ENCODE measurements at regions not wholly inside any gene's neighbourhood (a gene's known extent, or its start where the extent isn't known, plus 50 kb on each side); places are given as distances from the start of the nearest gene placed in this dataset.

DNA sequence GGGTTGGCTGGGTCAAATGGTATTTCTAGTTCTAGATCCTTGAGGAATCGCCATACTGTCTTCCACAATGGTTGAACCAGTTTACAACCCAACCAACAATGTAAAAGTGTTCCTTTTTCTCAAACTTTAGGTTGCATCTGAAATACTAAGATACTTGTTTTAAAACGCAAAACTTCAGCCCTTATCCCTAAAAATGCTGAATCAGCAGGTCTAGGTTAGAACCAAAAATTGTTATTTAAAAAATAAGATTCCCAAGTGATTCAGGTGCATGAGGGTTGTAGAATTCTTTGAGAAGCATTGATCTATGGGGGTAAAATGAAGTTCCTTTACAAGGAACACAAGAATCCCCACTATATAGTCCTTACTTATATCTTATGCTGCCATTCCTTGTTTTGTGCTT, 56.5 kb upstream of the BICC1 start:
- no peaks in the 10 kb centered on the region for H3K4me1 Mint-ChIP-seq
- H3K4me3 Mint-ChIP-seq: no peak overlapping the region
- no peak for TF ChIP-seq EZH2phosphoT487 (IDR thresholded peaks at IDR 0.05; ENCODE audit: unreplicated experiment)
- no peak for TF ChIP-seq STAT1 (IDR thresholded peaks at IDR 0.05; ENCODE audit: unreplicated experiment)
- no peak for TF ChIP-seq EZH2 (IDR thresholded peaks at IDR 0.05; ENCODE audit: low read depth, unreplicated experiment)
- TF ChIP-seq, protein P1, sequence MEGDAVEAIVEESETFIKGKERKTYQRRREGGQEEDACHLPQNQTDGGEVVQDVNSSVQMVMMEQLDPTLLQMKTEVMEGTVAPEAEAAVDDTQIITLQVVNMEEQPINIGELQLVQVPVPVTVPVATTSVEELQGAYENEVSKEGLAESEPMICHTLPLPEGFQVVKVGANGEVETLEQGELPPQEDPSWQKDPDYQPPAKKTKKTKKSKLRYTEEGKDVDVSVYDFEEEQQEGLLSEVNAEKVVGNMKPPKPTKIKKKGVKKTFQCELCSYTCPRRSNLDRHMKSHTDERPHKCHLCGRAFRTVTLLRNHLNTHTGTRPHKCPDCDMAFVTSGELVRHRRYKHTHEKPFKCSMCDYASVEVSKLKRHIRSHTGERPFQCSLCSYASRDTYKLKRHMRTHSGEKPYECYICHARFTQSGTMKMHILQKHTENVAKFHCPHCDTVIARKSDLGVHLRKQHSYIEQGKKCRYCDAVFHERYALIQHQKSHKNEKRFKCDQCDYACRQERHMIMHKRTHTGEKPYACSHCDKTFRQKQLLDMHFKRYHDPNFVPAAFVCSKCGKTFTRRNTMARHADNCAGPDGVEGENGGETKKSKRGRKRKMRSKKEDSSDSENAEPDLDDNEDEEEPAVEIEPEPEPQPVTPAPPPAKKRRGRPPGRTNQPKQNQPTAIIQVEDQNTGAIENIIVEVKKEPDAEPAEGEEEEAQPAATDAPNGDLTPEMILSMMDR (conservative IDR thresholded peaks at IDR 0.05; ENCODE audit: low read depth in 2 of 2): no peak
- TF ChIP-seq, protein P2, sequence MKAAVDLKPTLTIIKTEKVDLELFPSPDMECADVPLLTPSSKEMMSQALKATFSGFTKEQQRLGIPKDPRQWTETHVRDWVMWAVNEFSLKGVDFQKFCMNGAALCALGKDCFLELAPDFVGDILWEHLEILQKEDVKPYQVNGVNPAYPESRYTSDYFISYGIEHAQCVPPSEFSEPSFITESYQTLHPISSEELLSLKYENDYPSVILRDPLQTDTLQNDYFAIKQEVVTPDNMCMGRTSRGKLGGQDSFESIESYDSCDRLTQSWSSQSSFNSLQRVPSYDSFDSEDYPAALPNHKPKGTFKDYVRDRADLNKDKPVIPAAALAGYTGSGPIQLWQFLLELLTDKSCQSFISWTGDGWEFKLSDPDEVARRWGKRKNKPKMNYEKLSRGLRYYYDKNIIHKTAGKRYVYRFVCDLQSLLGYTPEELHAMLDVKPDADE (IDR thresholded peaks at IDR 0.05): no peak
- TF ChIP-seq, protein P3, sequence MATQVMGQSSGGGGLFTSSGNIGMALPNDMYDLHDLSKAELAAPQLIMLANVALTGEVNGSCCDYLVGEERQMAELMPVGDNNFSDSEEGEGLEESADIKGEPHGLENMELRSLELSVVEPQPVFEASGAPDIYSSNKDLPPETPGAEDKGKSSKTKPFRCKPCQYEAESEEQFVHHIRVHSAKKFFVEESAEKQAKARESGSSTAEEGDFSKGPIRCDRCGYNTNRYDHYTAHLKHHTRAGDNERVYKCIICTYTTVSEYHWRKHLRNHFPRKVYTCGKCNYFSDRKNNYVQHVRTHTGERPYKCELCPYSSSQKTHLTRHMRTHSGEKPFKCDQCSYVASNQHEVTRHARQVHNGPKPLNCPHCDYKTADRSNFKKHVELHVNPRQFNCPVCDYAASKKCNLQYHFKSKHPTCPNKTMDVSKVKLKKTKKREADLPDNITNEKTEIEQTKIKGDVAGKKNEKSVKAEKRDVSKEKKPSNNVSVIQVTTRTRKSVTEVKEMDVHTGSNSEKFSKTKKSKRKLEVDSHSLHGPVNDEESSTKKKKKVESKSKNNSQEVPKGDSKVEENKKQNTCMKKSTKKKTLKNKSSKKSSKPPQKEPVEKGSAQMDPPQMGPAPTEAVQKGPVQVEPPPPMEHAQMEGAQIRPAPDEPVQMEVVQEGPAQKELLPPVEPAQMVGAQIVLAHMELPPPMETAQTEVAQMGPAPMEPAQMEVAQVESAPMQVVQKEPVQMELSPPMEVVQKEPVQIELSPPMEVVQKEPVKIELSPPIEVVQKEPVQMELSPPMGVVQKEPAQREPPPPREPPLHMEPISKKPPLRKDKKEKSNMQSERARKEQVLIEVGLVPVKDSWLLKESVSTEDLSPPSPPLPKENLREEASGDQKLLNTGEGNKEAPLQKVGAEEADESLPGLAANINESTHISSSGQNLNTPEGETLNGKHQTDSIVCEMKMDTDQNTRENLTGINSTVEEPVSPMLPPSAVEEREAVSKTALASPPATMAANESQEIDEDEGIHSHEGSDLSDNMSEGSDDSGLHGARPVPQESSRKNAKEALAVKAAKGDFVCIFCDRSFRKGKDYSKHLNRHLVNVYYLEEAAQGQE (IDR thresholded peaks at IDR 0.05; ENCODE audit: unreplicated experiment): no peak
- no peak for TF ChIP-seq POLR2AphosphoS5 (IDR thresholded peaks at IDR 0.05; ENCODE audit: low read depth)
- no peak for TF ChIP-seq JUNB (IDR thresholded peaks at IDR 0.05; ENCODE audit: unreplicated experiment)
- TF ChIP-seq CREB1 (CRISPR knock-in tag; IDR thresholded peaks at IDR 0.05; ENCODE audit: low read depth): no peak
- TF ChIP-seq NANOG (IDR thresholded peaks at IDR 0.05; ENCODE audit: borderline replicate concordance): no peak
- no peaks in the 10 kb centered on the region for H3K27me3 Mint-ChIP-seq (ENCODE audit: insufficient read depth, low read depth, poor library complexity)
- H3K9me3 Mint-ChIP-seq: no peaks in the 10 kb centered on the region
- H3K36me3 Mint-ChIP-seq (ENCODE audit: low read depth): no peaks in the 10 kb centered on the region; the same call in 2 of the 3 replicates
- no peak overlapping the region for H3K4me3 ChIP-seq
- H3K4me2 ChIP-seq: no peak overlapping the region
- no peak overlapping the region for H2AFZ ChIP-seq
- no peaks in the 10 kb centered on the region for H4K20me1 ChIP-seq (replicated peaks; ENCODE audit: insufficient read depth)
- no peak overlapping the region for H3K27ac ChIP-seq (ENCODE audit: low read depth)
- no peaks in the 10 kb centered on the region for H3K79me2 ChIP-seq (replicated peaks; ENCODE audit: insufficient read depth)
- H3K9me2 ChIP-seq (ENCODE audit: insufficient read depth): 0 out of 2 replicates have a peak, but pooled peaks cover 4% of the 10 kb centered on the region
- no peaks in the 10 kb centered on the region for H3K36me3 ChIP-seq (ENCODE audit: insufficient read depth)
- H3K27me3 ChIP-seq (ENCODE audit: insufficient read depth): no peaks in the 10 kb centered on the region
- H3K27ac Mint-ChIP-seq: no peak overlapping the region
- H3F3A ChIP-seq (replicated peaks; ENCODE audit: low read depth): no peaks in the 10 kb centered on the region
- ATAC-seq: no peak
- no peak for DNase-seq (ENCODE audit: low spot score)
- H3K4me1 ChIP-seq (ENCODE audit: insufficient read depth): no peaks in the 10 kb centered on the region

All from GM23338 (cell line).